DND-41 (cell line): ENCODE measurements at regions not wholly inside any gene's neighbourhood (a gene's known extent, or its start where the extent isn't known, plus 50 kb on each side); places are given as distances from the start of the nearest gene placed in this dataset.

Source experiments
- ATAC-seq: fragments of 200-7000 bp; cut with Tn5 transposase; 3 replicates; pipeline ENCODE4 v1.9.1; 2021; ENCODE audit warnings: low read depth; ENCODE audit not compliant: insufficient read depth
- DNase-seq: peaks from one replicate; pipeline ENCODE4 v3.0.0-alpha.2; 2020
- H2AFZ ChIP-seq: 2 replicates; pipeline ENCODE4 v1.6.0; 2012; ENCODE audit warnings: low read depth, low read length
- H3K27ac ChIP-seq: 2 replicates; pipeline ENCODE4 v1.5.1; 2012; ENCODE audit warnings: low read length, inconsistent platforms
- H3K27me3 ChIP-seq: fragments of 200-600 bp; sonication (generic); 2 replicates; pipeline ENCODE4 v1.6.0; 2012; ENCODE audit warnings: low read length, mild to moderate bottlenecking, inconsistent platforms; ENCODE audit not compliant: insufficient read depth, poor library complexity
- H3K36me3 ChIP-seq: 2 replicates; pipeline ENCODE4 v1.5.1; 2012; ENCODE audit warnings: low read length, inconsistent platforms; ENCODE audit not compliant: insufficient read depth
- H3K4me1 ChIP-seq: 2 replicates; pipeline ENCODE4 v1.5.1; 2012; ENCODE audit warnings: mild to moderate bottlenecking, low read length; ENCODE audit not compliant: insufficient read depth
- H3K4me2 ChIP-seq: 2 replicates; pipeline ENCODE4 v1.6.0; 2012; ENCODE audit warnings: mild to moderate bottlenecking, moderate library complexity, low read length, inconsistent platforms; ENCODE audit not compliant: insufficient read depth
- H3K4me3 ChIP-seq, 2 experiments: fragments of 200-600 bp in 1 of 2; shearing (Covaris generic) in 1 of 2; 2 replicates each; pipeline ENCODE4 v1.5.1; 2012 to 2016; ENCODE audit warnings: inconsistent platforms in 2 of 2, low read length in 2 of 2, mild to moderate bottlenecking in 2 of 2, low read depth in 1 of 2, moderate library complexity in 1 of 2
- H3K79me2 ChIP-seq: 2 replicates; pipeline ENCODE4 v1.6.0; 2012; ENCODE audit warnings: low read length, inconsistent platforms; ENCODE audit not compliant: insufficient read depth
- H3K9ac ChIP-seq: 2 replicates; pipeline ENCODE4 v1.6.0; 2012; ENCODE audit warnings: low read depth, mild to moderate bottlenecking, inconsistent platforms, low read length, moderate library complexity
- H3K9me3 ChIP-seq: 2 replicates; pipeline ENCODE4 v1.5.1; 2012; ENCODE audit warnings: low read length, moderate library complexity, mild to moderate bottlenecking, inconsistent platforms; ENCODE audit not compliant: insufficient read depth, severe bottlenecking
- H4K20me1 ChIP-seq: 2 replicates; pipeline ENCODE4 v1.6.0; 2012; ENCODE audit warnings: low read length; ENCODE audit not compliant: insufficient read depth
- CTCF ChIP-seq: IDR thresholded peaks from 2 replicates; pipeline ENCODE4 v1.5.1; 2012; ENCODE audit warnings: borderline replicate concordance, low read length, moderate library complexity, mild to moderate bottlenecking; ENCODE audit not compliant: poor library complexity, severe bottlenecking; ENCODE audit errors: extremely low read depth
- EZH2 ChIP-seq: IDR thresholded peaks from 3 replicates; pipeline ENCODE4 v1.6.1; 2012; ENCODE audit warnings: borderline replicate concordance, low read depth, mild to moderate bottlenecking, moderate library complexity, low read length, inconsistent platforms; ENCODE audit not compliant: severe bottlenecking

- Histone ChIP-seq H4K20me1 (no peaks in the 10 kb centered on the region), H3K36me3 (no peaks in the 10 kb centered on the region), H3K9ac (no peak overlapping the region), H3K27ac (no peak overlapping the region), H3K27me3 (no peaks in the 10 kb centered on the region), H2AFZ (no peak overlapping the region), H3K9me3 (no peaks in the 10 kb centered on the region), H3K4me3 (no peak overlapping the region), H3K4me1 (no peaks in the 10 kb centered on the region), H3K79me2 (no peaks in the 10 kb centered on the region), H3K4me2 (no peak overlapping the region)
- DNase-seq (no peak), ATAC-seq (no peak)
- TF ChIP-seq CTCF (no peak), EZH2 (no peak)
These were observed 371.9 kb downstream of the CETN3 start for GRCh38 chr5:90037646-90038045.

- Histone ChIP-seq H3K4me2 (no peak overlapping the region), H3K4me3 (no peak overlapping the region), H3K9ac (no peak overlapping the region), H3K36me3 (no peaks in the 10 kb centered on the region), H2AFZ (no peak overlapping the region), H3K27me3 (no peaks in the 10 kb centered on the region), H3K4me1 (no peaks in the 10 kb centered on the region), H3K79me2 (no peaks in the 10 kb centered on the region), H3K27ac (no peak overlapping the region), H4K20me1 (no peaks in the 10 kb centered on the region), H3K9me3 (no peaks in the 10 kb centered on the region)
- ATAC-seq (no peak), DNase-seq (no peak)
- no peak for TF ChIP-seq CTCF
These were observed 386.9 kb downstream of the CETN3 start for GRCh38 chr5:90022711-90023053.

GRCh38 chr5:90022002-90022710, 387.4 kb downstream of the CETN3 start:
- Histone ChIP-seq H4K20me1 (no peaks in the 10 kb centered on the region), H3K79me2 (no peaks in the 10 kb centered on the region)

More at GRCh38 chr5:90022002-90022710, 387.4 kb downstream of the CETN3 start:
- H3K36me3 ChIP-seq, result no peaks in the 10 kb centered on the region
- no peak overlapping the region for H3K4me3 ChIP-seq
- no peak overlapping the region for H2AFZ ChIP-seq
- no peak overlapping the region for H3K4me2 ChIP-seq
- no peaks in the 10 kb centered on the region for H3K9me3 ChIP-seq
- no peak for DNase-seq
- H3K4me1 ChIP-seq, result no peaks in the 10 kb centered on the region
- H3K27me3 ChIP-seq, result no peaks in the 10 kb centered on the region
- no peak for ATAC-seq
- no peak overlapping the region for H3K27ac ChIP-seq
- H3K9ac ChIP-seq, result no peak overlapping the region
- no peak for TF ChIP-seq EZH2
- TF ChIP-seq CTCF, result no peak
